ENCODE measurements at regions not wholly inside any gene's neighbourhood (a gene's known extent, or its start where the extent isn't known, plus 50 kb on each side); places are given as distances from the start of the nearest gene placed in this dataset.
"Not testable (repeated sequence)": the region's sequence is repeated elsewhere in the genome, so short reads cannot be mapped to it uniquely, and the experiment has no call there.

GRCh38 chr12:9474197-9474596 lies 133.5 kb downstream of the KLRB1 start:
- TF ChIP-seq, protein P1, sequence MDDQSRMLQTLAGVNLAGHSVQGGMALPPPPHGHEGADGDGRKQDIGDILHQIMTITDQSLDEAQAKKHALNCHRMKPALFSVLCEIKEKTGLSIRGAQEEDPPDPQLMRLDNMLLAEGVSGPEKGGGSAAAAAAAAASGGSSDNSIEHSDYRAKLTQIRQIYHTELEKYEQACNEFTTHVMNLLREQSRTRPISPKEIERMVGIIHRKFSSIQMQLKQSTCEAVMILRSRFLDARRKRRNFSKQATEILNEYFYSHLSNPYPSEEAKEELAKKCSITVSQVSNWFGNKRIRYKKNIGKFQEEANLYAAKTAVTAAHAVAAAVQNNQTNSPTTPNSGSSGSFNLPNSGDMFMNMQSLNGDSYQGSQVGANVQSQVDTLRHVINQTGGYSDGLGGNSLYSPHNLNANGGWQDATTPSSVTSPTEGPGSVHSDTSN (IDR thresholded peaks at IDR 0.05; ENCODE audit: insufficient replicate concordance, low read depth, low read length), result not testable (repeated sequence)
- not testable (repeated sequence) for TF ChIP-seq SMC3 (IDR thresholded peaks at IDR 0.05; ENCODE audit: borderline replicate concordance, low read length); CTCF (IDR thresholded peaks at IDR 0.05 in 2 of 3, conservative IDR thresholded peaks at IDR 0.05 in 1 of 3; ENCODE audit: control insufficient read depth in 2 of 3, extremely low read depth in 1 of 3, insufficient read depth in 1 of 3, low read depth in 3 of 3, low read length in 3 of 3); CEBPB (IDR thresholded peaks at IDR 0.05; ENCODE audit: borderline replicate concordance in 1 of 2, low read depth in 2 of 2, low read length in 2 of 2); EZH2 (IDR thresholded peaks at IDR 0.05; ENCODE audit: borderline replicate concordance, control insufficient read depth, low read depth, low read length); ZNF384 (IDR thresholded peaks at IDR 0.05; ENCODE audit: borderline replicate concordance, low read depth, low read length); HCFC1 (IDR thresholded peaks at IDR 0.05; ENCODE audit: low read length); TBL1XR1 (IDR thresholded peaks at IDR 0.05; ENCODE audit: low read depth, low read length); REST (IDR thresholded peaks at IDR 0.05; ENCODE audit: low read depth, low read length); NFYA (IDR thresholded peaks at IDR 0.05; ENCODE audit: borderline replicate concordance, low read depth, low read length); RB1 (IDR thresholded peaks at IDR 0.05; ENCODE audit: borderline replicate concordance); ZNF592 (IDR thresholded peaks at IDR 0.05)
- TF ChIP-seq, protein P2, sequence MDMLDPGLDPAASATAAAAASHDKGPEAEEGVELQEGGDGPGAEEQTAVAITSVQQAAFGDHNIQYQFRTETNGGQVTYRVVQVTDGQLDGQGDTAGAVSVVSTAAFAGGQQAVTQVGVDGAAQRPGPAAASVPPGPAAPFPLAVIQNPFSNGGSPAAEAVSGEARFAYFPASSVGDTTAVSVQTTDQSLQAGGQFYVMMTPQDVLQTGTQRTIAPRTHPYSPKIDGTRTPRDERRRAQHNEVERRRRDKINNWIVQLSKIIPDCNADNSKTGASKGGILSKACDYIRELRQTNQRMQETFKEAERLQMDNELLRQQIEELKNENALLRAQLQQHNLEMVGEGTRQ (IDR thresholded peaks at IDR 0.05; ENCODE audit: borderline replicate concordance, low read depth, low read length), result not testable (repeated sequence)
